SU-DHL-6 (cell line): ENCODE measurements at regions not wholly inside any gene's neighbourhood (a gene's known extent, or its start where the extent isn't known, plus 50 kb on each side); places are given as distances from the start of the nearest gene placed in this dataset.

Experiments used
- CTCF ChIP-seq: fragments of 200-600 bp; sonication (generic); IDR thresholded peaks from one replicate; pipeline ENCODE4 v1.5.1; 2017; ENCODE audit warnings: antibody characterized with exemption, mild to moderate bottlenecking, low read length, moderate library complexity; ENCODE audit not compliant: insufficient read depth, poor library complexity, severe bottlenecking
- EZH2phosphoT487 ChIP-seq: fragments of 200-600 bp; sonication (generic), shearing (Covaris generic); conservative IDR thresholded peaks from 2 replicates; pipeline ENCODE4 v1.6.1; 2018; ENCODE audit warnings: mild to moderate bottlenecking, antibody characterized with exemption, low read length, moderate library complexity, mixed read lengths

- TF ChIP-seq CTCF (no peak), EZH2phosphoT487 (no peak)
Observed at GRCh38 chr1:65069011-65069565, 78.9 kb upstream of the AK4 start.
